IMR-90 (cell line): ENCODE measurements at regions not wholly inside any gene's neighbourhood (a gene's known extent, or its start where the extent isn't known, plus 50 kb on each side); places are given as distances from the start of the nearest gene placed in this dataset.

Experiments
- ATAC-seq: fragments of 200-7000 bp; cut with Tn5 transposase; 2 replicates; pipeline ENCODE4 v1.9.1; 2020; ENCODE audit warnings: low read depth, mild to moderate bottlenecking, moderate library complexity
- BruUV-seq: library from RNA; stranded (reverse); fragments of 400-500 nt; replicated peaks from 2 replicates; lab custom pipeline; 2021; lab: Mats Ljungman, UMichigan
- CTCF ChIA-PET: fragments of 300-600 bp; formaldehyde crosslinking; extraction: SDS; loops from one replicate; lab custom pipeline; 2021; ENCODE audit warnings: antibody characterized with exemption; lab: Yijun Ruan, JAX
- POLR2A ChIA-PET: fragments of 300-600 bp; sonication (Branson Sonifier 250); formaldehyde crosslinking; loops from one replicate; lab custom pipeline; 2022; ENCODE audit warnings: antibody characterized with exemption; ENCODE audit not compliant: unreplicated experiment; lab: Charles Lee
- DNase-seq: peaks from one replicate; pipeline ENCODE4 v3.0.0; 2013
- H2AFZ ChIP-seq: replicated peaks from 2 replicates; pipeline ENCODE3; 2013; ENCODE audit warnings: low read length, mild to moderate bottlenecking; ENCODE audit not compliant: poor library complexity
- H2AK5ac ChIP-seq: 2 replicates; pipeline ENCODE4 v1.6.1; 2013; ENCODE audit warnings: low read depth, low read length, inconsistent platforms
- H2AK9ac ChIP-seq: replicated peaks from 2 replicates; pipeline ENCODE3; 2013; ENCODE audit warnings: mild to moderate bottlenecking, low read depth, low read length, moderate library complexity; ENCODE audit not compliant: poor library complexity
- H2BK120ac ChIP-seq: 2 replicates; pipeline ENCODE4 v1.6.1; 2013; ENCODE audit warnings: low read depth, low read length, inconsistent platforms
- H2BK15ac ChIP-seq: 3 replicates; pipeline ENCODE4 v1.6.1; 2013; ENCODE audit warnings: low read depth, low read length, inconsistent platforms
- H2BK20ac ChIP-seq: 2 replicates; pipeline ENCODE4 v1.6.1; 2013; ENCODE audit warnings: low read depth, mild to moderate bottlenecking, inconsistent platforms, low read length, moderate library complexity
- H2BK5ac ChIP-seq: 2 replicates; pipeline ENCODE4 v1.6.1; 2013; ENCODE audit warnings: mild to moderate bottlenecking, low read depth, low read length, inconsistent platforms; ENCODE audit not compliant: poor library complexity, severe bottlenecking
- H3K14ac ChIP-seq: replicated peaks from 2 replicates; pipeline ENCODE4 v1.6.1; 2013; ENCODE audit warnings: low read depth, low read length, inconsistent platforms
- H3K18ac ChIP-seq: 2 replicates; pipeline ENCODE4 v1.6.1; 2013; ENCODE audit warnings: low read depth, low read length, control low read depth
- H3K23ac ChIP-seq: 2 replicates; pipeline ENCODE4 v1.6.1; 2013; ENCODE audit warnings: low read depth, low read length, inconsistent platforms
- H3K27ac ChIP-seq: 2 replicates; pipeline ENCODE4 v1.5.1; 2013; ENCODE audit warnings: mild to moderate bottlenecking, control low read depth, low read length; ENCODE audit not compliant: insufficient read depth
- H3K27me3 ChIP-seq: 2 replicates; pipeline ENCODE4 v1.6.1; 2013; ENCODE audit warnings: low read length; ENCODE audit not compliant: control insufficient read depth, insufficient read depth
- H3K36me3 ChIP-seq: 2 replicates; pipeline ENCODE4 v1.6.1; 2013; ENCODE audit warnings: low read length, mixed read lengths; ENCODE audit not compliant: control insufficient read depth, insufficient read depth
- H3K4ac ChIP-seq: 2 replicates; pipeline ENCODE4 v1.6.1; 2013; ENCODE audit warnings: low read depth, low read length, inconsistent platforms
- H3K4me1 ChIP-seq: 2 replicates; pipeline ENCODE4 v1.6.1; 2013; ENCODE audit warnings: low read length, mixed read lengths; ENCODE audit not compliant: control insufficient read depth, insufficient read depth
- H3K4me2 ChIP-seq: 2 replicates; pipeline ENCODE4 v1.6.1; 2013; ENCODE audit warnings: low read depth, mild to moderate bottlenecking, control low read depth, low read length, moderate library complexity
- H3K4me3 ChIP-seq: 2 replicates; pipeline ENCODE4 v1.5.1; 2013; ENCODE audit warnings: low read depth, mild to moderate bottlenecking, control low read depth, low read length, moderate library complexity; ENCODE audit not compliant: insufficient read depth
- H3K56ac ChIP-seq: 2 replicates; pipeline ENCODE4 v1.6.1; 2013; ENCODE audit warnings: low read length, inconsistent platforms; ENCODE audit not compliant: insufficient read depth; ENCODE audit errors: extremely low read depth
- H3K79me1 ChIP-seq, 2 experiments: 2 replicates each; pipeline ENCODE4 v1.6.1; 2013; ENCODE audit warnings: low read length in 2 of 2, inconsistent platforms in 1 of 2, low read depth in 1 of 2
- H3K9ac ChIP-seq: 2 replicates; pipeline ENCODE4 v1.6.1; 2013; ENCODE audit warnings: low read depth, low read length, control low read depth
- H3K9me1 ChIP-seq: 2 replicates; pipeline ENCODE4 v1.6.1; 2013; ENCODE audit warnings: low read length, inconsistent platforms; ENCODE audit not compliant: insufficient read depth
- H3K9me3 ChIP-seq: 2 replicates; pipeline ENCODE4 v1.6.1; 2013; ENCODE audit warnings: low read length; ENCODE audit not compliant: control insufficient read depth, insufficient read depth
- H4K20me1 ChIP-seq: 2 replicates; pipeline ENCODE4 v1.6.1; 2013; ENCODE audit warnings: low read length, inconsistent platforms; ENCODE audit not compliant: insufficient read depth
- H4K5ac ChIP-seq: 2 replicates; pipeline ENCODE4 v1.6.1; 2013; ENCODE audit warnings: mild to moderate bottlenecking, low read depth, low read length, control low read depth
- H4K8ac ChIP-seq, 2 experiments: 2 replicates each; pipeline ENCODE4 v1.6.1; 2013; ENCODE audit warnings: low read depth in 2 of 2, low read length in 2 of 2, control low read depth in 1 of 2, inconsistent platforms in 1 of 2
- H4K91ac ChIP-seq: 2 replicates; pipeline ENCODE4 v1.6.1; 2013; ENCODE audit warnings: low read depth, low read length, inconsistent platforms; ENCODE audit not compliant: insufficient read depth
- BHLHE40 ChIP-seq: fragments of 150-350 bp; IDR thresholded peaks from 2 replicates; pipeline ENCODE4 v1.6.1; 2016; ENCODE audit warnings: mild to moderate bottlenecking, low read depth, low read length
- CEBPB ChIP-seq: IDR thresholded peaks from 2 replicates; pipeline ENCODE4 v1.6.1; 2012; ENCODE audit warnings: low read depth, low read length, improper control_type of control experiment
- CHD1 ChIP-seq: IDR thresholded peaks from 2 replicates; pipeline ENCODE4 v1.6.1; 2012; ENCODE audit warnings: low read depth, low read length, improper control_type of control experiment
- FOS ChIP-seq: fragments of 150-350 bp; IDR thresholded peaks from 2 replicates; pipeline ENCODE4 v1.6.1; 2016; ENCODE audit warnings: low read depth, low read length
- MAFK ChIP-seq: IDR thresholded peaks from 2 replicates; pipeline ENCODE4 v1.6.1; 2012; ENCODE audit warnings: low read depth, low read length, improper control_type of control experiment
- MAZ ChIP-seq: IDR thresholded peaks from 2 replicates; pipeline ENCODE4 v1.6.1; 2012; ENCODE audit warnings: low read depth, mild to moderate bottlenecking, low read length, improper control_type of control experiment, moderate library complexity, borderline replicate concordance
- MXI1 ChIP-seq: IDR thresholded peaks from 2 replicates; pipeline ENCODE4 v1.6.1; 2012; ENCODE audit warnings: low read depth, mild to moderate bottlenecking, low read length, moderate library complexity, borderline replicate concordance
- NFE2L2 ChIP-seq: fragments of 150-350 bp; IDR thresholded peaks from 2 replicates; pipeline ENCODE4 v1.6.1; 2016; ENCODE audit warnings: low read depth, mild to moderate bottlenecking, low read length
- POLR2A ChIP-seq: IDR thresholded peaks from 2 replicates; pipeline ENCODE4 v1.6.1; 2012; ENCODE audit warnings: mild to moderate bottlenecking, low read depth, low read length
- RAD21 ChIP-seq: IDR thresholded peaks from 2 replicates; pipeline ENCODE4 v1.6.1; 2012; ENCODE audit warnings: low read length, improper control_type of control experiment
- RCOR1 ChIP-seq: IDR thresholded peaks from 2 replicates; pipeline ENCODE4 v1.6.1; 2012; ENCODE audit warnings: mild to moderate bottlenecking, low read length, improper control_type of control experiment; ENCODE audit not compliant: insufficient replicate concordance
- RFX5 ChIP-seq: IDR thresholded peaks from 2 replicates; pipeline ENCODE4 v1.8.0; 2012; ENCODE audit warnings: low read depth, mild to moderate bottlenecking, low read length, moderate library complexity
- SMC3 ChIP-seq: fragments of 150-350 bp; IDR thresholded peaks from 2 replicates; pipeline ENCODE4 v1.6.1; 2016; ENCODE audit warnings: low read depth, mild to moderate bottlenecking, antibody characterized with exemption, low read length, moderate library complexity
- WGBS, 2 experiments: methylation state at CpG; one replicate each; pipeline versions ENCODE4 v1.1.5 to v1.1.7; 2013; ENCODE audit warnings: missing lambda C conversion rate in 2 of 2; ENCODE audit not compliant: insufficient read length in 1 of 2; ENCODE audit errors: extremely low coverage in 2 of 2; 5-methylcytosine and 5-hydroxymethylcytosine counted together
- dilution Hi-C: fragments of 300-500 bp; cut with HindIII; formaldehyde crosslinking; loops from one replicate; pipeline ENCODE4 v1.14.3; 2018; ENCODE audit warnings: low sequenced_read_pairs; ENCODE audit not compliant: unreplicated experiment
- in situ Hi-C: fragments of 300-500 bp; cut with MboI; formaldehyde crosslinking; loops from 3 replicates; pipeline ENCODE4 v1.14.3; 2019; ENCODE audit warnings: low sequenced_read_pairs, inconsistent platforms, mixed read lengths
- intact Hi-C: fragments of 100-400 bp; cut with micrococcal nuclease; formaldehyde crosslinking; loops from 2 replicates; pipeline ENCODE4 v1.10.0; 2022
- TF ChIP-seq, protein P1 (sequence below): conservative IDR thresholded peaks from 2 replicates; pipeline ENCODE4 v1.5.1; 2012; ENCODE audit warnings: mild to moderate bottlenecking, low read depth, low read length, improper control_type of control experiment
- TF ChIP-seq, protein P2 (sequence below): fragments of 150-350 bp; IDR thresholded peaks from 2 replicates; pipeline ENCODE4 v1.6.1; 2016; ENCODE audit warnings: low read depth, mild to moderate bottlenecking, low read length, moderate library complexity, borderline replicate concordance
- TF ChIP-seq, protein P3 (sequence below): fragments of 150-350 bp; IDR thresholded peaks from 2 replicates; pipeline ENCODE4 v1.6.1; 2017; ENCODE audit warnings: mild to moderate bottlenecking, antibody characterized with exemption, low read length, low read depth

GRCh38 chr2:5315041-5315440 is 377.1 kb upstream of the SOX11 start:
- H3K9me3 ChIP-seq, result peaks cover 26% of the 10 kb centered on the region
- H3K9me1 ChIP-seq, result no peaks in the 10 kb centered on the region
- no peaks in the 10 kb centered on the region for H3K79me1 ChIP-seq
- no peaks in the 10 kb centered on the region for H3K4me1 ChIP-seq
- dilution Hi-C loops (no loop called here), in situ Hi-C loops (no loop called here), intact Hi-C loops (no loop called here)
- no peak overlapping the region for H2BK15ac ChIP-seq
- no peaks in the 10 kb centered on the region for H4K20me1 ChIP-seq
- no peak overlapping the region for H4K91ac ChIP-seq
- no peak overlapping the region for H4K8ac ChIP-seq
- H3K4me2 ChIP-seq, result no peak overlapping the region
- no peak overlapping the region for H2AFZ ChIP-seq
- CTCF ChIA-PET, result no interaction called here
- no peak overlapping the region for H2AK9ac ChIP-seq
- no peak overlapping the region for H4K5ac ChIP-seq
- no CpG with 5 or more reads among the region's 2 CpGs for whole genome bisulfite sequencing, 2 experiments
- POLR2A ChIA-PET, result no interaction called here
- no peaks in the 10 kb centered on the region for H3K27me3 ChIP-seq
- no peak overlapping the region for H2BK120ac ChIP-seq
- H2BK5ac ChIP-seq, result no peak overlapping the region
- H2BK20ac ChIP-seq, result no peak overlapping the region
- no peak overlapping the region for H3K18ac ChIP-seq
- DNase-seq (no peak), ATAC-seq (no peak)
- no peaks in the 10 kb centered on the region for H3K36me3 ChIP-seq
- no peak overlapping the region for H2AK5ac ChIP-seq
- no TSS peak for BruUV-seq
- H3K9ac ChIP-seq, result no peak overlapping the region
- H3K56ac ChIP-seq, result no peak overlapping the region
- H3K27ac ChIP-seq, result no peak overlapping the region
- no peak overlapping the region for H3K14ac ChIP-seq
- TF ChIP-seq RCOR1 (no peak), POLR2A (no peak), RAD21 (no peak), CEBPB (no peak), RFX5 (no peak), MAFK (no peak), FOS (no peak), NFE2L2 (no peak), SMC3 (no peak), CHD1 (no peak), MAZ (no peak), BHLHE40 (no peak), MXI1 (no peak)
- TF ChIP-seq, protein P1, sequence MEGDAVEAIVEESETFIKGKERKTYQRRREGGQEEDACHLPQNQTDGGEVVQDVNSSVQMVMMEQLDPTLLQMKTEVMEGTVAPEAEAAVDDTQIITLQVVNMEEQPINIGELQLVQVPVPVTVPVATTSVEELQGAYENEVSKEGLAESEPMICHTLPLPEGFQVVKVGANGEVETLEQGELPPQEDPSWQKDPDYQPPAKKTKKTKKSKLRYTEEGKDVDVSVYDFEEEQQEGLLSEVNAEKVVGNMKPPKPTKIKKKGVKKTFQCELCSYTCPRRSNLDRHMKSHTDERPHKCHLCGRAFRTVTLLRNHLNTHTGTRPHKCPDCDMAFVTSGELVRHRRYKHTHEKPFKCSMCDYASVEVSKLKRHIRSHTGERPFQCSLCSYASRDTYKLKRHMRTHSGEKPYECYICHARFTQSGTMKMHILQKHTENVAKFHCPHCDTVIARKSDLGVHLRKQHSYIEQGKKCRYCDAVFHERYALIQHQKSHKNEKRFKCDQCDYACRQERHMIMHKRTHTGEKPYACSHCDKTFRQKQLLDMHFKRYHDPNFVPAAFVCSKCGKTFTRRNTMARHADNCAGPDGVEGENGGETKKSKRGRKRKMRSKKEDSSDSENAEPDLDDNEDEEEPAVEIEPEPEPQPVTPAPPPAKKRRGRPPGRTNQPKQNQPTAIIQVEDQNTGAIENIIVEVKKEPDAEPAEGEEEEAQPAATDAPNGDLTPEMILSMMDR, result no peak
- TF ChIP-seq, protein P2, sequence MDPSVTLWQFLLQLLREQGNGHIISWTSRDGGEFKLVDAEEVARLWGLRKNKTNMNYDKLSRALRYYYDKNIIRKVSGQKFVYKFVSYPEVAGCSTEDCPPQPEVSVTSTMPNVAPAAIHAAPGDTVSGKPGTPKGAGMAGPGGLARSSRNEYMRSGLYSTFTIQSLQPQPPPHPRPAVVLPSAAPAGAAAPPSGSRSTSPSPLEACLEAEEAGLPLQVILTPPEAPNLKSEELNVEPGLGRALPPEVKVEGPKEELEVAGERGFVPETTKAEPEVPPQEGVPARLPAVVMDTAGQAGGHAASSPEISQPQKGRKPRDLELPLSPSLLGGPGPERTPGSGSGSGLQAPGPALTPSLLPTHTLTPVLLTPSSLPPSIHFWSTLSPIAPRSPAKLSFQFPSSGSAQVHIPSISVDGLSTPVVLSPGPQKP, result no peak
- TF ChIP-seq, protein P3, sequence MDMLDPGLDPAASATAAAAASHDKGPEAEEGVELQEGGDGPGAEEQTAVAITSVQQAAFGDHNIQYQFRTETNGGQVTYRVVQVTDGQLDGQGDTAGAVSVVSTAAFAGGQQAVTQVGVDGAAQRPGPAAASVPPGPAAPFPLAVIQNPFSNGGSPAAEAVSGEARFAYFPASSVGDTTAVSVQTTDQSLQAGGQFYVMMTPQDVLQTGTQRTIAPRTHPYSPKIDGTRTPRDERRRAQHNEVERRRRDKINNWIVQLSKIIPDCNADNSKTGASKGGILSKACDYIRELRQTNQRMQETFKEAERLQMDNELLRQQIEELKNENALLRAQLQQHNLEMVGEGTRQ, result no peak
- no peak overlapping the region for H3K23ac ChIP-seq
- H3K4ac ChIP-seq, result no peak overlapping the region
- H3K4me3 ChIP-seq, result no peak overlapping the region
